ENCODE measurements at regions not wholly inside any gene's neighbourhood (a gene's known extent, or its start where the extent isn't known, plus 50 kb on each side); places are given as distances from the start of the nearest gene placed in this dataset.
"Not testable (repeated sequence)": the region's sequence is repeated elsewhere in the genome, so short reads cannot be mapped to it uniquely, and the experiment has no call there.

GRCh38 chr15:36454244-36454643, 125.2 kb upstream of the CDIN1 start:
- not testable (repeated sequence) for DNase-seq (ENCODE audit: low read depth in 6 of 9, low spot score in 9 of 9); H3K4me1 ChIP-seq (ENCODE audit: control insufficient read depth in 2 of 2, insufficient read depth in 2 of 2, low read length in 2 of 2); H3K36me3 ChIP-seq (ENCODE audit: control insufficient read depth in 2 of 2, insufficient read depth in 2 of 2, low read length in 1 of 2); H3K9me3 ChIP-seq (ENCODE audit: control insufficient read depth in 2 of 2, insufficient read depth in 1 of 2, low read length in 1 of 2); H3K27me3 ChIP-seq (ENCODE audit: control insufficient read depth in 2 of 2, insufficient read depth in 1 of 2, low read length in 1 of 2); H3K4me3 ChIP-seq (ENCODE audit: low read length in 2 of 2); H3K27ac ChIP-seq (ENCODE audit: low read depth in 1 of 2, low read length in 1 of 2)
- 90% methylated on average over 4 of the region's 4 CpGs for WGBS

GRCh38 chr15:36458411-36458810, 121.0 kb upstream of the CDIN1 start:
- 83% methylated on average over 5 of the region's 5 CpGs for WGBS
- no peaks in the 10 kb centered on the region for H3K36me3 ChIP-seq (ENCODE audit: control insufficient read depth in 2 of 2, insufficient read depth in 2 of 2, low read length in 1 of 2)

GRCh38 chr15:36465304-36465703, 114.1 kb upstream of the CDIN1 start:
- 92% methylated on average over 1 of the region's 1 CpG for WGBS
- H3K27me3 ChIP-seq (ENCODE audit: control insufficient read depth in 2 of 2, insufficient read depth in 1 of 2, low read length in 1 of 2) = no peaks in the 10 kb centered on the region
- DNase-seq (ENCODE audit: low read depth in 6 of 9, low spot score in 9 of 9) = no peak
- H3K27ac ChIP-seq (ENCODE audit: low read depth in 1 of 2, low read length in 1 of 2) = no peak overlapping the region
- no peak overlapping the region for H3K4me3 ChIP-seq (ENCODE audit: low read length in 2 of 2)
- no peaks in the 10 kb centered on the region for H3K9me3 ChIP-seq (ENCODE audit: control insufficient read depth in 2 of 2, insufficient read depth in 1 of 2, low read length in 1 of 2)
- no peaks in the 10 kb centered on the region for H3K4me1 ChIP-seq (ENCODE audit: control insufficient read depth in 2 of 2, insufficient read depth in 2 of 2, low read length in 2 of 2)
- no peaks in the 10 kb centered on the region for H3K36me3 ChIP-seq (ENCODE audit: control insufficient read depth in 2 of 2, insufficient read depth in 2 of 2, low read length in 1 of 2)

More at GRCh38 chr15:36458411-36458810, 121.0 kb upstream of the CDIN1 start:
- DNase-seq (ENCODE audit: low read depth in 6 of 9, low spot score in 9 of 9) = no peak
- Histone ChIP-seq H3K27me3 (ENCODE audit: control insufficient read depth in 2 of 2, insufficient read depth in 1 of 2, low read length in 1 of 2) (no peaks in the 10 kb centered on the region), H3K4me3 (ENCODE audit: low read length in 2 of 2) (no peak overlapping the region), H3K27ac (ENCODE audit: low read depth in 1 of 2, low read length in 1 of 2) (no peak overlapping the region), H3K4me1 (ENCODE audit: control insufficient read depth in 2 of 2, insufficient read depth in 2 of 2, low read length in 2 of 2) (no peaks in the 10 kb centered on the region), H3K9me3 (ENCODE audit: control insufficient read depth in 2 of 2, insufficient read depth in 1 of 2, low read length in 1 of 2) (no peaks in the 10 kb centered on the region)

GRCh38 chr15:36468746-36469145, 110.7 kb upstream of the CDIN1 start:
- peak in 4 of 9 donors; percentile 1 to 27 (median 4) for DNase-seq (ENCODE audit: low read depth in 6 of 9, low spot score in 9 of 9)
- H3K27me3 ChIP-seq (ENCODE audit: control insufficient read depth in 2 of 2, insufficient read depth in 1 of 2, low read length in 1 of 2) = no peaks in the 10 kb centered on the region
- H3K36me3 ChIP-seq (ENCODE audit: control insufficient read depth in 2 of 2, insufficient read depth in 2 of 2, low read length in 1 of 2) = no peaks in the 10 kb centered on the region
- 88% methylated on average over 5 of the region's 5 CpGs for WGBS
- no peak overlapping the region for H3K4me3 ChIP-seq (ENCODE audit: low read length in 2 of 2)
- no peaks in the 10 kb centered on the region for H3K4me1 ChIP-seq (ENCODE audit: control insufficient read depth in 2 of 2, insufficient read depth in 2 of 2, low read length in 2 of 2)
- H3K27ac ChIP-seq (ENCODE audit: low read depth in 1 of 2, low read length in 1 of 2) = peak overlapping the region; percentile 38 to 48
- H3K9me3 ChIP-seq (ENCODE audit: control insufficient read depth in 2 of 2, insufficient read depth in 1 of 2, low read length in 1 of 2) = no peaks in the 10 kb centered on the region

- Histone ChIP-seq H3K9me3 (ENCODE audit: control insufficient read depth in 2 of 2, insufficient read depth in 1 of 2, low read length in 1 of 2) (no peaks in the 10 kb centered on the region), H3K27me3 (ENCODE audit: control insufficient read depth in 2 of 2, insufficient read depth in 1 of 2, low read length in 1 of 2) (no peaks in the 10 kb centered on the region), H3K4me1 (ENCODE audit: control insufficient read depth in 2 of 2, insufficient read depth in 2 of 2, low read length in 2 of 2) (no peaks in the 10 kb centered on the region), H3K36me3 (ENCODE audit: control insufficient read depth in 2 of 2, insufficient read depth in 2 of 2, low read length in 1 of 2) (no peaks in the 10 kb centered on the region), H3K27ac (ENCODE audit: low read depth in 1 of 2, low read length in 1 of 2) (peak overlapping the region in 1 of 2 donors; percentile 38), H3K4me3 (ENCODE audit: low read length in 2 of 2) (no peak overlapping the region)
- DNase-seq (ENCODE audit: low read depth in 6 of 9, low spot score in 9 of 9) = no peak
- 65% methylated on average over 7 of the region's 7 CpGs for WGBS
These were observed 110.0 kb upstream of the CDIN1 start for GRCh38 chr15:36469311-36469966.

GRCh38 chr15:36472672-36473071, 106.8 kb upstream of the CDIN1 start:
- Histone ChIP-seq H3K36me3 (ENCODE audit: control insufficient read depth in 2 of 2, insufficient read depth in 2 of 2, low read length in 1 of 2) (no peaks in the 10 kb centered on the region), H3K27me3 (ENCODE audit: control insufficient read depth in 2 of 2, insufficient read depth in 1 of 2, low read length in 1 of 2) (no peaks in the 10 kb centered on the region), H3K4me3 (ENCODE audit: low read length in 2 of 2) (no peak overlapping the region), H3K9me3 (ENCODE audit: control insufficient read depth in 2 of 2, insufficient read depth in 1 of 2, low read length in 1 of 2) (no peaks in the 10 kb centered on the region), H3K27ac (ENCODE audit: low read depth in 1 of 2, low read length in 1 of 2) (no peak overlapping the region), H3K4me1 (ENCODE audit: control insufficient read depth in 2 of 2, insufficient read depth in 2 of 2, low read length in 2 of 2) (no peaks in the 10 kb centered on the region)
- 94% methylated on average over 3 of the region's 3 CpGs for WGBS
- no peak for DNase-seq (ENCODE audit: low read depth in 6 of 9, low spot score in 9 of 9)

GRCh38 chr15:36478561-36478960, 100.9 kb upstream of the CDIN1 start:
- no peak overlapping the region for H3K4me3 ChIP-seq (ENCODE audit: low read length in 2 of 2)
- no peaks in the 10 kb centered on the region for H3K27me3 ChIP-seq (ENCODE audit: control insufficient read depth in 2 of 2, insufficient read depth in 1 of 2, low read length in 1 of 2)
- H3K36me3 ChIP-seq (ENCODE audit: control insufficient read depth in 2 of 2, insufficient read depth in 2 of 2, low read length in 1 of 2) = no peaks in the 10 kb centered on the region
- H3K4me1 ChIP-seq (ENCODE audit: control insufficient read depth in 2 of 2, insufficient read depth in 2 of 2, low read length in 2 of 2) = no peaks in the 10 kb centered on the region
- WGBS = 89% methylated on average over 2 of the region's 2 CpGs
- DNase-seq (ENCODE audit: low read depth in 6 of 9, low spot score in 9 of 9) = no peak
- no peak overlapping the region for H3K27ac ChIP-seq (ENCODE audit: low read depth in 1 of 2, low read length in 1 of 2)
- H3K9me3 ChIP-seq (ENCODE audit: control insufficient read depth in 2 of 2, insufficient read depth in 1 of 2, low read length in 1 of 2) = no peaks in the 10 kb centered on the region

GRCh38 chr15:36479200-36479896, 100.1 kb upstream of the CDIN1 start:
- no peaks in the 10 kb centered on the region for H3K27me3 ChIP-seq (ENCODE audit: control insufficient read depth in 2 of 2, insufficient read depth in 1 of 2, low read length in 1 of 2)
- WGBS = 74% methylated on average over 9 of the region's 9 CpGs
- no peaks in the 10 kb centered on the region for H3K36me3 ChIP-seq (ENCODE audit: control insufficient read depth in 2 of 2, insufficient read depth in 2 of 2, low read length in 1 of 2)
- no peak for DNase-seq (ENCODE audit: low read depth in 6 of 9, low spot score in 9 of 9)
- no peaks in the 10 kb centered on the region for H3K9me3 ChIP-seq (ENCODE audit: control insufficient read depth in 2 of 2, insufficient read depth in 1 of 2, low read length in 1 of 2)
- H3K4me3 ChIP-seq (ENCODE audit: low read length in 2 of 2) = no peak overlapping the region
- H3K4me1 ChIP-seq (ENCODE audit: control insufficient read depth in 2 of 2, insufficient read depth in 2 of 2, low read length in 2 of 2) = no peaks in the 10 kb centered on the region
- no peak overlapping the region for H3K27ac ChIP-seq (ENCODE audit: low read depth in 1 of 2, low read length in 1 of 2)

GRCh38 chr15:36481156-36481555, 98.3 kb upstream of the CDIN1 start:
- 86% methylated on average over 1 of the region's 1 CpG for WGBS
- H3K27ac ChIP-seq (ENCODE audit: low read depth in 1 of 2, low read length in 1 of 2) = no peak overlapping the region
- no peak for DNase-seq (ENCODE audit: low read depth in 6 of 9, low spot score in 9 of 9)
- no peak overlapping the region for H3K4me3 ChIP-seq (ENCODE audit: low read length in 2 of 2)
- H3K4me1 ChIP-seq (ENCODE audit: control insufficient read depth in 2 of 2, insufficient read depth in 2 of 2, low read length in 2 of 2) = no peaks in the 10 kb centered on the region
- no peaks in the 10 kb centered on the region for H3K27me3 ChIP-seq (ENCODE audit: control insufficient read depth in 2 of 2, insufficient read depth in 1 of 2, low read length in 1 of 2)
- H3K36me3 ChIP-seq (ENCODE audit: control insufficient read depth in 2 of 2, insufficient read depth in 2 of 2, low read length in 1 of 2) = no peaks in the 10 kb centered on the region
- no peaks in the 10 kb centered on the region for H3K9me3 ChIP-seq (ENCODE audit: control insufficient read depth in 2 of 2, insufficient read depth in 1 of 2, low read length in 1 of 2)
